HCT116 (cell line): ENCODE measurements at regions not wholly inside any gene's neighbourhood (a gene's known extent, or its start where the extent isn't known, plus 50 kb on each side); places are given as distances from the start of the nearest gene placed in this dataset.

Experiments
- ATAC-seq: fragments of 200-7000 bp; cut with Tn5 transposase; 2 replicates; pipeline ENCODE4 v1.9.1; 2020; ENCODE audit warnings: mild to moderate bottlenecking, moderate library complexity
- BruUV-seq: library from RNA; stranded (reverse); fragments of 400-500 nt; replicated peaks from 2 replicates; lab custom pipeline; 2021; lab: Mats Ljungman, UMichigan
- CTCF ChIA-PET: fragments of 300-600 bp; sonication (Branson Sonifier 250); formaldehyde crosslinking; loops from one replicate; lab custom pipeline; 2021; ENCODE audit warnings: antibody characterized with exemption; lab: Charles Lee
- POLR2A ChIA-PET: fragments of 300-600, 350-600 bp; sonication (Branson Sonifier 250); formaldehyde crosslinking; loops from one replicate; lab custom pipeline; 2021; ENCODE audit warnings: antibody characterized with exemption; lab: Charles Lee
- RAD21 ChIA-PET, 2 experiments: fragments of 300-600 bp; sonication (Branson Sonifier 250); formaldehyde crosslinking; loops; one replicate each; lab custom pipeline; 2023; ENCODE audit warnings: low total read pairs in 2 of 2; ENCODE audit not compliant: uncharacterized antibody in 2 of 2, unreplicated experiment in 2 of 2, low non-redundant PET in 1 of 2; lab: Charles Lee
- DNase-seq: peaks from one replicate; pipeline ENCODE4 v3.0.0-alpha.2; 2010; ENCODE audit warnings: low read depth, low spot score
- H2AFZ ChIP-seq: fragments of 200-600 bp; shearing (Covaris generic), sonication (generic); 2 replicates; pipeline ENCODE4 v1.6.1; 2017; ENCODE audit warnings: low read depth, mixed run types, mixed read lengths, antibody characterized with exemption, low read length; ENCODE audit not compliant: poor library complexity, severe bottlenecking
- H3K27ac ChIP-seq: 2 replicates; pipeline ENCODE4 v1.5.1; 2012; ENCODE audit warnings: low read depth, low read length
- H3K27me3 ChIP-seq: fragments of 200-600 bp; sonication (generic); 2 replicates; pipeline ENCODE4 v1.6.1; 2016; ENCODE audit warnings: mixed run types, low read length, mixed read lengths; ENCODE audit not compliant: insufficient read depth
- H3K36me3 ChIP-seq, 2 experiments: fragments of 200-500 bp in 1 of 2; fragments of 200-600 bp in 1 of 2; sonication (Bioruptor generic) in 1 of 2; sonication (generic) in 1 of 2; 2 replicates each; pipeline versions ENCODE4 v1.5.1 to v1.6.1; 2014 to 2016; ENCODE audit warnings: low read length in 2 of 2, inconsistent platforms in 1 of 2, mixed read lengths in 1 of 2, mixed run types in 1 of 2; ENCODE audit not compliant: insufficient read depth in 2 of 2, control insufficient read depth in 1 of 2
- H3K4me1 ChIP-seq, 2 experiments: fragments of 200-600 bp in 1 of 2; sonication (generic) in 1 of 2; 2 replicates each; pipeline versions ENCODE4 v1.5.1 to v1.6.1; 2012 to 2017; ENCODE audit warnings: low read length in 2 of 2, inconsistent platforms in 1 of 2, mild to moderate bottlenecking in 1 of 2, mixed read lengths in 1 of 2, mixed run types in 1 of 2, moderate library complexity in 1 of 2; ENCODE audit not compliant: insufficient read depth in 2 of 2, control insufficient read depth in 1 of 2
- H3K4me2 ChIP-seq: fragments of 200-600 bp; sonication (generic); 2 replicates; pipeline ENCODE4 v1.6.1; 2017; ENCODE audit warnings: mixed run types, low read length, mixed read lengths
- H3K4me3 ChIP-seq, 2 experiments: fragments of 200-600 bp in 1 of 2; sonication (generic) in 1 of 2; replicated peaks in 1 of 2; 2 replicates each; pipeline ENCODE4 v1.5.1; 2011 to 2016; ENCODE audit warnings: low read length in 2 of 2, control low read depth in 1 of 2, low read depth in 1 of 2, mild to moderate bottlenecking in 1 of 2, mixed read lengths in 1 of 2, mixed run types in 1 of 2
- H3K79me2 ChIP-seq: fragments of 200-600 bp; sonication (generic); 2 replicates; pipeline ENCODE4 v1.6.1; 2017; ENCODE audit warnings: mild to moderate bottlenecking, mixed run types, low read length, moderate library complexity, mixed read lengths; ENCODE audit not compliant: insufficient read depth
- H3K9ac ChIP-seq: fragments of 200-600 bp; sonication (generic); 2 replicates; pipeline ENCODE4 v1.6.1; 2016; ENCODE audit warnings: low read length, mixed read lengths
- H3K9me2 ChIP-seq: fragments of 200-600 bp; sonication (generic), shearing (Covaris generic); 2 replicates; pipeline ENCODE4 v1.6.1; 2017; ENCODE audit warnings: mixed run types, mild to moderate bottlenecking, moderate library complexity; ENCODE audit not compliant: insufficient read depth
- H3K9me3 ChIP-seq, 2 experiments: fragments of 200-500 bp in 1 of 2; fragments of 200-600 bp in 1 of 2; sonication (Bioruptor generic) in 1 of 2; sonication (generic) in 1 of 2; 2 replicates each; pipeline ENCODE4 v1.6.1; 2014 to 2017; ENCODE audit warnings: low read length in 2 of 2, mixed read lengths in 2 of 2, inconsistent platforms in 1 of 2, low read depth in 1 of 2, mild to moderate bottlenecking in 1 of 2, mixed run types in 1 of 2, moderate library complexity in 1 of 2; ENCODE audit not compliant: control insufficient read depth in 1 of 2, insufficient read depth in 1 of 2
- H4K20me1 ChIP-seq: fragments of 200-600 bp; sonication (generic), shearing (Covaris generic); 2 replicates; pipeline ENCODE4 v1.6.1; 2017; ENCODE audit warnings: mixed run types, mild to moderate bottlenecking, moderate library complexity; ENCODE audit not compliant: insufficient read depth
- ATF3 ChIP-seq: IDR thresholded peaks from 2 replicates; pipeline ENCODE4 v1.6.1; 2012
- CTCF ChIP-seq, 3 experiments: fragments of 200-600 bp in 1 of 3; sonication (generic) in 1 of 3; IDR thresholded peaks in 2 of 3; conservative IDR thresholded peaks in 1 of 3; 2 replicates each; pipeline ENCODE4 v1.5.1; 2012 to 2017; ENCODE audit warnings: low read depth in 2 of 3, low read length in 2 of 3, antibody characterized with exemption in 1 of 3, borderline replicate concordance in 1 of 3, control low read depth in 1 of 3, mild to moderate bottlenecking in 1 of 3, mixed read lengths in 1 of 3, mixed run types in 1 of 3, moderate library complexity in 1 of 3; ENCODE audit not compliant: insufficient read depth in 1 of 3
- EZH2 ChIP-seq: fragments of 200-600 bp; sonication (generic); IDR thresholded peaks from 2 replicates; pipeline ENCODE4 v1.6.1; 2017; ENCODE audit warnings: antibody characterized with exemption, mixed run types
- EZH2phosphoT487 ChIP-seq: fragments of 200-600 bp; IDR thresholded peaks from 2 replicates; pipeline ENCODE4 v1.6.1; 2018; ENCODE audit warnings: antibody characterized with exemption, borderline replicate concordance
- FOSL1 ChIP-seq: IDR thresholded peaks from 2 replicates; pipeline ENCODE4 v1.6.1; 2012; ENCODE audit warnings: low read depth
- JUND ChIP-seq: IDR thresholded peaks from 2 replicates; pipeline ENCODE4 v1.6.1; 2012
- POLR2AphosphoS5 ChIP-seq: IDR thresholded peaks from 2 replicates; pipeline ENCODE4 v1.6.1; 2011; ENCODE audit warnings: mild to moderate bottlenecking, low read depth, low read length, moderate library complexity
- RAD21 ChIP-seq: IDR thresholded peaks from 2 replicates; pipeline ENCODE4 v1.6.1; 2012; ENCODE audit warnings: low read depth, mild to moderate bottlenecking
- REST ChIP-seq: IDR thresholded peaks from 2 replicates; pipeline ENCODE4 v1.6.1; 2012; ENCODE audit warnings: low read depth
- SIN3A ChIP-seq: IDR thresholded peaks from 2 replicates; pipeline ENCODE4 v1.6.1; 2012; ENCODE audit warnings: low read depth
- SP1 ChIP-seq: IDR thresholded peaks from 2 replicates; pipeline ENCODE4 v1.6.1; 2012; ENCODE audit warnings: low read depth
- TCF7L2 ChIP-seq: IDR thresholded peaks from 2 replicates; pipeline ENCODE4 v1.7.0; 2011; ENCODE audit warnings: borderline replicate concordance, inconsistent platforms; ENCODE audit not compliant: insufficient read depth, insufficient read length; ENCODE audit errors: extremely low read depth
- YY1 ChIP-seq: IDR thresholded peaks from 2 replicates; pipeline ENCODE4 v1.6.1; 2011; ENCODE audit warnings: low read length, low read depth, moderate library complexity, mild to moderate bottlenecking; ENCODE audit not compliant: insufficient replicate concordance; ENCODE audit errors: extremely low read depth
- ZBTB33 ChIP-seq: IDR thresholded peaks from 2 replicates; pipeline ENCODE4 v1.6.1; 2011; ENCODE audit warnings: mild to moderate bottlenecking, low read length, moderate library complexity; ENCODE audit not compliant: insufficient replicate concordance; ENCODE audit errors: extremely low read depth
- ZNF274 ChIP-seq: fragments of 200-500 bp; sonication (Bioruptor generic); IDR thresholded peaks from 2 replicates; pipeline ENCODE4 v1.6.1; 2014; ENCODE audit warnings: mild to moderate bottlenecking, low read depth, low read length, inconsistent platforms
- intact Hi-C: fragments of 100-400 bp; cut with micrococcal nuclease; formaldehyde crosslinking; loops from 2 replicates; pipeline ENCODE4 v1.10.0; 2022

GRCh38 chr9:22990349-22990748, 543.7 kb downstream of the DMRTA1 start:
- Histone ChIP-seq H3K4me2 (no peak overlapping the region), H3K4me1 (no peaks in the 10 kb centered on the region), H3K9me2 (no peaks in the 10 kb centered on the region), H4K20me1 (no peaks in the 10 kb centered on the region), H3K79me2 (no peaks in the 10 kb centered on the region), H3K27me3 (no peaks in the 10 kb centered on the region), H2AFZ (no peak overlapping the region), H3K9me3 (peaks cover 3 to 14% of the 10 kb centered on the region in 2 experiments; a peak in 3 of 4 replicates), H3K36me3 (no peaks in the 10 kb centered on the region), H3K27ac (no peak overlapping the region), H3K4me3 (no peak overlapping the region), H3K9ac (no peak overlapping the region)
- RAD21 ChIA-PET = no interaction called here
- DNase-seq (no peak), ATAC-seq (no peak)
- intact Hi-C loops = no loop called here
- no TSS peak for BruUV-seq
- TF ChIP-seq POLR2AphosphoS5 = no peak
- no peak for TF ChIP-seq EZH2phosphoT487
- TF ChIP-seq ZNF274 = no peak
- TF ChIP-seq YY1 = no peak
- TF ChIP-seq SP1 = no peak
- TF ChIP-seq JUND = no peak
- no peak for TF ChIP-seq SIN3A
- no peak for TF ChIP-seq ATF3
- no peak for TF ChIP-seq CTCF (IDR thresholded peaks at IDR 0.05 in 2 of 3, conservative IDR thresholded peaks at IDR 0.05 in 1 of 3; ENCODE audit: borderline replicate concordance in 1 of 3, insufficient read depth in 1 of 3, low read depth in 2 of 3, low read length in 2 of 3)
- no peak for TF ChIP-seq RAD21
- TF ChIP-seq REST = no peak
- no peak for TF ChIP-seq ZBTB33
- no peak for TF ChIP-seq TCF7L2
- no peak for TF ChIP-seq FOSL1
- TF ChIP-seq EZH2 = no peak
- CTCF ChIA-PET = no interaction called here
- POLR2A ChIA-PET = no interaction called here
